ENCODE measurements at regions not wholly inside any gene's neighbourhood (a gene's known extent, or its start where the extent isn't known, plus 50 kb on each side); places are given as distances from the start of the nearest gene placed in this dataset.

GRCh38 chr2:234689911-234690379 is 193.1 kb upstream of the ARL4C start:
- no peak for TF ChIP-seq CTCF (IDR thresholded peaks at IDR 0.05; ENCODE audit: insufficient read depth, low read length, missing control alignments)
- H3K4me3 ChIP-seq (ENCODE audit: low read depth, low read length) = no peak overlapping the region
- DNase-seq (ENCODE audit: low read depth, low spot score) = no peak
- ChIA-PET CTCF (interaction anchor here (1.0 to 1.5 kb wide), 3 partner anchors 9 to 417 kb away, joined by 3 to 4 read pairs (median 4); no protein-coding TSS in a partner anchor), POLR2A (no interaction called here)

GRCh38 chr2:234687718-234688475 is 191.0 kb upstream of the ARL4C start:
- H3K4me3 ChIP-seq (ENCODE audit: low read depth, low read length) = no peak overlapping the region
- CTCF ChIA-PET = no interaction called here
- no peak for DNase-seq (ENCODE audit: low read depth, low spot score)
- no peak for TF ChIP-seq CTCF (IDR thresholded peaks at IDR 0.05; ENCODE audit: insufficient read depth, low read length, missing control alignments)
- POLR2A ChIA-PET = no interaction called here

GRCh38 chr2:234686088-234686890 is 189.4 kb upstream of the ARL4C start:
- ChIA-PET POLR2A (no interaction called here), CTCF (interaction anchor here (0.7 to 1.1 kb wide), 2 partner anchors 299 to 421 kb away, joined by 3 read pairs; no protein-coding TSS in a partner anchor)
- no peak for TF ChIP-seq CTCF (IDR thresholded peaks at IDR 0.05; ENCODE audit: insufficient read depth, low read length, missing control alignments)
- no peak overlapping the region for H3K4me3 ChIP-seq (ENCODE audit: low read depth, low read length)
- DNase-seq (ENCODE audit: low read depth, low spot score) = no peak

GRCh38 chr2:234684466-234684865 is 187.6 kb upstream of the ARL4C start:
- ChIA-PET CTCF (no interaction called here), POLR2A (no interaction called here)
- no peak for TF ChIP-seq CTCF (IDR thresholded peaks at IDR 0.05; ENCODE audit: insufficient read depth, low read length, missing control alignments)
- DNase-seq (ENCODE audit: low read depth, low spot score) = no peak
- no peak overlapping the region for H3K4me3 ChIP-seq (ENCODE audit: low read depth, low read length)

GRCh38 chr2:234683950-234684349 is 187.1 kb upstream of the ARL4C start:
- DNase-seq (ENCODE audit: low read depth, low spot score) = no peak
- CTCF ChIA-PET = no interaction called here
- no peak overlapping the region for H3K4me3 ChIP-seq (ENCODE audit: low read depth, low read length)
- no peak for TF ChIP-seq CTCF (IDR thresholded peaks at IDR 0.05; ENCODE audit: insufficient read depth, low read length, missing control alignments)
- POLR2A ChIA-PET = no interaction called here
